Lower lobe of right lung (tissue), 2 donors: ENCODE measurements at regions not wholly inside any gene's neighbourhood (a gene's known extent, or its start where the extent isn't known, plus 50 kb on each side); places are given as distances from the start of the nearest gene placed in this dataset.
"Not testable (repeated sequence)": the region's sequence is repeated elsewhere in the genome, so short reads cannot be mapped to it uniquely, and the experiment has no call there.

Experiments used
- ATAC-seq, 2 donors: fragments of 200-7000 bp; cut with Tn5 transposase; one replicate each; pipeline ENCODE4 v1.9.1; 2020 to 2022; ENCODE audit warnings: mild to moderate bottlenecking in 2 of 2, moderate library complexity in 2 of 2
- DNase-seq: peaks from one replicate; pipeline ENCODE4 v3.0.0-alpha.2; 2020
- H3K27ac ChIP-seq: fragments of 200-600 bp; one replicate; pipeline ENCODE4 v1.8.0; 2022
- H3K27me3 ChIP-seq: fragments of 200-600 bp; one replicate; pipeline ENCODE4 v1.8.0; 2022; ENCODE audit warnings: low read depth
- H3K36me3 ChIP-seq: fragments of 200-600 bp; one replicate; pipeline ENCODE4 v1.8.0; 2022; ENCODE audit warnings: mild to moderate bottlenecking
- H3K4me1 ChIP-seq: fragments of 200-600 bp; one replicate; pipeline ENCODE4 v1.8.0; 2022
- H3K4me3 ChIP-seq: fragments of 200-600 bp; one replicate; pipeline ENCODE4 v1.8.0; 2022; ENCODE audit warnings: mild to moderate bottlenecking
- H3K9me3 ChIP-seq: fragments of 200-600 bp; one replicate; pipeline ENCODE4 v1.8.0; 2022
- CTCF ChIP-seq: fragments of 200-600 bp; IDR thresholded peaks from one replicate; pipeline ENCODE4 v1.8.0; 2022; ENCODE audit warnings: antibody characterized with exemption, mild to moderate bottlenecking
- intact Hi-C: fragments of 100-400 bp; cut with DNase I; formaldehyde crosslinking; loops from one replicate; pipeline ENCODE4 v1.11.0; 2022
- donor health status: DM: no; HTN: yes; CAD: no; lungs with severe emphysema.

- intact Hi-C loops: no loop called here
These were observed 328.6 kb downstream of the CYLC2 start for GRCh38 chr9:103323699-103324098.

GRCh38 chr9:103335461-103335860, 340.3 kb downstream of the CYLC2 start:
- intact Hi-C loops: no loop called here
- Histone ChIP-seq H3K4me3 (no peak overlapping the region), H3K9me3 (no peaks in the 10 kb centered on the region), H3K27me3 (no peaks in the 10 kb centered on the region), H3K4me1 (no peaks in the 10 kb centered on the region), H3K27ac (no peak overlapping the region), H3K36me3 (no peaks in the 10 kb centered on the region)
- TF ChIP-seq CTCF: no peak
- DNase-seq (no peak), ATAC-seq (no peak)

More at GRCh38 chr9:103323699-103324098, 328.6 kb downstream of the CYLC2 start:
- Histone ChIP-seq H3K4me3 (no peak overlapping the region), H3K27me3 (no peaks in the 10 kb centered on the region), H3K27ac (no peak overlapping the region), H3K9me3 (no peaks in the 10 kb centered on the region), H3K4me1 (no peaks in the 10 kb centered on the region), H3K36me3 (no peaks in the 10 kb centered on the region)
- no peak for ATAC-seq
- no peak for DNase-seq
- no peak for TF ChIP-seq CTCF

DNA sequence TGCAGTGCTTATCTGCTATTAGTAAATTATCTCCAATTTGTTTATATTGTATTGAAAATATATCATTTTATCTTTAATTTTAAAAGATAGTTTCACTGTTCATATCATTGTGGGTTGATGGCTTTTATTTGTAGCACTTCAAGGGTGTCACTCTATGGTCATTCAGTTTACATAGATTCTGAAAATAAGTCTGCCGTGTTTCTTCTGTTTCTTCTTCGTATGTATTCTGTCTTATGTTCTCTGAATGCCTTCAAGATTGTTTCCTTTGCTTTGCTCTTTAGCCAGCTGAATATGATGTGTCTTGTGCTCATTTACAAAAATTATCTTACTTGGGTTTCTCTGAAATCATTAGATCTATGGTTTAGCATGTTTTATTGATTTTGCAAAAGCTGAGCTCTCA, 359.9 kb downstream of the CYLC2 start:
- TF ChIP-seq CTCF: no peak
- no peak overlapping the region for H3K27ac ChIP-seq
- no peaks in the 10 kb centered on the region for H3K4me1 ChIP-seq
- no peak for DNase-seq
- no peaks in the 10 kb centered on the region for H3K36me3 ChIP-seq
- H3K27me3 ChIP-seq: no peaks in the 10 kb centered on the region
- ATAC-seq: no peak
- intact Hi-C loops: no loop called here
- H3K9me3 ChIP-seq: peaks cover 11% of the 10 kb centered on the region
- no peak overlapping the region for H3K4me3 ChIP-seq

- ATAC-seq, H3K27me3 ChIP-seq, H3K36me3 ChIP-seq, H3K4me1 ChIP-seq, H3K4me3 ChIP-seq, H3K27ac ChIP-seq, intact Hi-C loops, DNase-seq: not testable (repeated sequence)
- peaks cover 11% of the 10 kb centered on the region for H3K9me3 ChIP-seq
These were observed 362.8 kb downstream of the CYLC2 start for GRCh38 chr9:103357980-103358379.

DNA sequence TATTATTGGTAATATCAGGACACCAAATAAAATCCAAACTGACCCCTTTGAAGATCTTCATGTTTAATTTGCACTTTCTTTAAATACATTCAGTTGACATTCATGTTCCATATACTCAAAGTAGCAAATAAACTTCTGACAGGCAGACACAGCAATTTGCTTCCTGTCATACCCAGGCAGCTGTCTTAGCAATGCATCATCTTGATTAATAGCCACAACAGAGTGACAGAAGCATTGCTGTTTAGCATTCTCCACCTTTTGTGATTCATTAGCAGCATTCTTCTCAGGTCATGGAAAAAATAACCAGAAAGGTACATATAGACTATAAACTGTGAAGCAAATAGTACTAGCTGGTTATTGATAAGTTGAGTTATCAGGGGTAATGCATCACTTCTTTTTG, 366.8 kb downstream of the CYLC2 start:
- no peak for TF ChIP-seq CTCF
- H3K4me1 ChIP-seq: no peaks in the 10 kb centered on the region
- intact Hi-C loops: no loop called here
- no peak overlapping the region for H3K27ac ChIP-seq
- DNase-seq: no peak
- H3K27me3 ChIP-seq: no peaks in the 10 kb centered on the region
- H3K9me3 ChIP-seq: no peaks in the 10 kb centered on the region
- ATAC-seq: no peak
- H3K36me3 ChIP-seq: no peaks in the 10 kb centered on the region
- no peak overlapping the region for H3K4me3 ChIP-seq

- no peak overlapping the region for H3K27ac ChIP-seq
- H3K4me3 ChIP-seq: no peak overlapping the region
- H3K9me3 ChIP-seq: no peaks in the 10 kb centered on the region
- DNase-seq (no peak), ATAC-seq (no peak)
- H3K27me3 ChIP-seq: no peaks in the 10 kb centered on the region
- no peak for TF ChIP-seq CTCF
- intact Hi-C loops: no loop called here
- no peaks in the 10 kb centered on the region for H3K36me3 ChIP-seq
- no peaks in the 10 kb centered on the region for H3K4me1 ChIP-seq
These were observed 367.9 kb downstream of the CYLC2 start for GRCh38 chr9:103362986-103363385.
